ENCODE measurements at regions not wholly inside any gene's neighbourhood (a gene's known extent, or its start where the extent isn't known, plus 50 kb on each side); places are given as distances from the start of the nearest gene placed in this dataset.
"Not testable (repeated sequence)": the region's sequence is repeated elsewhere in the genome, so short reads cannot be mapped to it uniquely, and the experiment has no call there.

- TF ChIP-seq, protein P1, sequence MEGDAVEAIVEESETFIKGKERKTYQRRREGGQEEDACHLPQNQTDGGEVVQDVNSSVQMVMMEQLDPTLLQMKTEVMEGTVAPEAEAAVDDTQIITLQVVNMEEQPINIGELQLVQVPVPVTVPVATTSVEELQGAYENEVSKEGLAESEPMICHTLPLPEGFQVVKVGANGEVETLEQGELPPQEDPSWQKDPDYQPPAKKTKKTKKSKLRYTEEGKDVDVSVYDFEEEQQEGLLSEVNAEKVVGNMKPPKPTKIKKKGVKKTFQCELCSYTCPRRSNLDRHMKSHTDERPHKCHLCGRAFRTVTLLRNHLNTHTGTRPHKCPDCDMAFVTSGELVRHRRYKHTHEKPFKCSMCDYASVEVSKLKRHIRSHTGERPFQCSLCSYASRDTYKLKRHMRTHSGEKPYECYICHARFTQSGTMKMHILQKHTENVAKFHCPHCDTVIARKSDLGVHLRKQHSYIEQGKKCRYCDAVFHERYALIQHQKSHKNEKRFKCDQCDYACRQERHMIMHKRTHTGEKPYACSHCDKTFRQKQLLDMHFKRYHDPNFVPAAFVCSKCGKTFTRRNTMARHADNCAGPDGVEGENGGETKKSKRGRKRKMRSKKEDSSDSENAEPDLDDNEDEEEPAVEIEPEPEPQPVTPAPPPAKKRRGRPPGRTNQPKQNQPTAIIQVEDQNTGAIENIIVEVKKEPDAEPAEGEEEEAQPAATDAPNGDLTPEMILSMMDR (IDR thresholded peaks at IDR 0.05; ENCODE audit: poor library complexity, severe bottlenecking) = not testable (repeated sequence)
- TF ChIP-seq TAF1 (IDR thresholded peaks at IDR 0.05; ENCODE audit: low read depth); REST (IDR thresholded peaks at IDR 0.05; ENCODE audit: borderline replicate concordance); EP300 (conservative IDR thresholded peaks at IDR 0.05; ENCODE audit: poor library complexity, severe bottlenecking): not testable (repeated sequence)
Observed at GRCh38 chr6:80573320-80573719, 466.8 kb downstream of the BCKDHB start.
